Keratinocyte (primary cell): ENCODE measurements at regions not wholly inside any gene's neighbourhood (a gene's known extent, or its start where the extent isn't known, plus 50 kb on each side); places are given as distances from the start of the nearest gene placed in this dataset.

ENCODE experiments used
- CTCF ChIP-seq, 3 experiments: IDR thresholded peaks in 1 of 3; conservative IDR thresholded peaks in 1 of 3; optimal IDR thresholded peaks in 1 of 3; 2 replicates in 2 of 3; 3 replicates in 1 of 3; pipeline versions ENCODE3 to v1.5.1; 2011; ENCODE audit warnings: low read length in 3 of 3, mild to moderate bottlenecking in 3 of 3, moderate library complexity in 2 of 3, control low read depth in 1 of 3, inconsistent platforms in 1 of 3; ENCODE audit not compliant: insufficient read depth in 2 of 3; ENCODE audit errors: extremely low read depth in 1 of 3
- EZH2 ChIP-seq: IDR thresholded peaks from one replicate; pipeline ENCODE4 v1.6.1; 2012; ENCODE audit warnings: inconsistent platforms, mild to moderate bottlenecking, low read length, moderate library complexity

DNA sequence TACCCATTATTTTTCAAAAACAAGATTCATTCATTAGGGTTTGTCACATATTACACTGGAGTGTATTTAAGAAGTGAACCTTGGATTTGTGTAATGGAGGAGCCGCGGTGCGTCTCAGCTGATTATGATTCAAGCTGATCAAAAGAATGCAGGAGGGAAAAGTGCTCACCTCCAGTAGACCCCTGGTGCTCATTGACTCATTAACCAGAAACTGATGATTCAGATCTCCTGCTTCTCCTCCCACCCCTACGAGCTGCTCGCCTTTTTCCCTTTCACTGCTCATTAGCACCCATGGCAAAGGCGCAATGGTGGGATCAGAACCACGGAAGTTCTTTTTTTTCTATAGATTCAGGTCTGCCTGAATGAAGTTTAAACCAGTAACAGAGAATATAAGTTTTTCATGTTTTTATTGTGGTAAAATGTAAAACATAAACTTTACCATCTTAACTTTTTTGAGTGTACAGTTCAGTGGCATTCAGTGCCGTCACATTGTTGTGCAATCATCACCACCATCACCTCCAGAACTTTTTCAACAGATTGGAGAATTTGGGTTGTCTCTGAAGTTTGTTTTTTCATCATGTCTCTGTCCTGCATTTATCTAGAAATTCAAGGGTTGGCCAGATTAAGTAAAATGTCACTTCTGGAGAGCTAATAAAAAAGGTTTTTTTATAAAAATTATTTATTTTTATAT lies 101.6 kb downstream of the LINC00237 start:
- no peak for TF ChIP-seq CTCF (optimal IDR thresholded peaks at IDR 0.05 in 1 of 3, IDR thresholded peaks at IDR 0.05 in 1 of 3, conservative IDR thresholded peaks at IDR 0.05 in 1 of 3; ENCODE audit: extremely low read depth in 1 of 3, insufficient read depth in 2 of 3, low read length in 3 of 3)
- no peak for TF ChIP-seq EZH2
